NB4 (cell line): ENCODE measurements at regions not wholly inside any gene's neighbourhood (a gene's known extent, or its start where the extent isn't known, plus 50 kb on each side); places are given as distances from the start of the nearest gene placed in this dataset.

Experiments used
- DNase-seq: peaks from one replicate; pipeline ENCODE4 v3.0.0; 2010; ENCODE audit warnings: low read depth
- H3K4me3 ChIP-seq: one replicate; pipeline ENCODE4 v1.5.1; 2011; ENCODE audit warnings: mild to moderate bottlenecking, low read depth, low read length, moderate library complexity
- MYC ChIP-seq: IDR thresholded peaks from 2 replicates; pipeline ENCODE4 v1.6.1; 2011; ENCODE audit warnings: low read depth, low read length
- POLR2A ChIP-seq: IDR thresholded peaks from 2 replicates; pipeline ENCODE4 v1.6.1; 2011; ENCODE audit warnings: mild to moderate bottlenecking; ENCODE audit not compliant: insufficient read length; ENCODE audit errors: extremely low read depth
- TF ChIP-seq, protein P1 (sequence below): IDR thresholded peaks from one replicate; pipeline ENCODE4 v1.5.1; 2012; ENCODE audit warnings: low read depth, low read length
- TF ChIP-seq, protein P2 (sequence below): IDR thresholded peaks from 2 replicates; pipeline ENCODE4 v1.6.1; 2011; ENCODE audit warnings: low read depth, low read length

DNA sequence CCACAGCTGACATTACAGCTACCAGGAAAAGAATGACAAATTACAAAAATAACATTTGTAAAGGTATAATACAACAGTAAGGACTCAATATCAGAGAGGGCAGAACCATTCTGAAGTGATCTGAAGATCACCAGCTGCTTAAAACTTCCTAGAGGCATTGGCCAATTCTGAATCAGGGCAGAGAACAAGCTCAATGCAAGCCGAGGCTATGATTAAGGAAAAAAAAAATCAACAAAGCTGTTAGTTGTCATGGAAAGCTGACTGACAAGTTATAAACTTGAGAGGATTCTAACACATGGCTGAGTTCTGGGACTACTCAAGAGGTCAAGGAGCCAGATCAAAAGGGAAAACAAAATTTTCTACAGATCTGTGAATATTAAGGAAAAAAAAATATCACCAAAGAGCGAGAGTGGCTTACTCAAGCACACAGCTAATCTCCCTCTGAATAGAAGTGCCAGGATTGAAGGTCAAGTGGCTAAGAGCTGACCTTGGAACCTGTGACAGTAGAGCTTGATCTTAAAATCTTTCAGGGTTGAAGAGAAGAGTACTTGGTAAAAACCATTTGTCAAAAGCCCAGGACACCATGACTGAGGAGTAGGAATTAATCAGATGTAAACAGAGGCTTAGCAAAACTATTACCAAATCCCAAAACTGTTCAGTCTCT is 383.4 kb downstream of the USP25 start:
- no peak for DNase-seq
- TF ChIP-seq, protein P1, sequence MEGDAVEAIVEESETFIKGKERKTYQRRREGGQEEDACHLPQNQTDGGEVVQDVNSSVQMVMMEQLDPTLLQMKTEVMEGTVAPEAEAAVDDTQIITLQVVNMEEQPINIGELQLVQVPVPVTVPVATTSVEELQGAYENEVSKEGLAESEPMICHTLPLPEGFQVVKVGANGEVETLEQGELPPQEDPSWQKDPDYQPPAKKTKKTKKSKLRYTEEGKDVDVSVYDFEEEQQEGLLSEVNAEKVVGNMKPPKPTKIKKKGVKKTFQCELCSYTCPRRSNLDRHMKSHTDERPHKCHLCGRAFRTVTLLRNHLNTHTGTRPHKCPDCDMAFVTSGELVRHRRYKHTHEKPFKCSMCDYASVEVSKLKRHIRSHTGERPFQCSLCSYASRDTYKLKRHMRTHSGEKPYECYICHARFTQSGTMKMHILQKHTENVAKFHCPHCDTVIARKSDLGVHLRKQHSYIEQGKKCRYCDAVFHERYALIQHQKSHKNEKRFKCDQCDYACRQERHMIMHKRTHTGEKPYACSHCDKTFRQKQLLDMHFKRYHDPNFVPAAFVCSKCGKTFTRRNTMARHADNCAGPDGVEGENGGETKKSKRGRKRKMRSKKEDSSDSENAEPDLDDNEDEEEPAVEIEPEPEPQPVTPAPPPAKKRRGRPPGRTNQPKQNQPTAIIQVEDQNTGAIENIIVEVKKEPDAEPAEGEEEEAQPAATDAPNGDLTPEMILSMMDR, result no peak
- H3K4me3 ChIP-seq, result no peak overlapping the region

DNA sequence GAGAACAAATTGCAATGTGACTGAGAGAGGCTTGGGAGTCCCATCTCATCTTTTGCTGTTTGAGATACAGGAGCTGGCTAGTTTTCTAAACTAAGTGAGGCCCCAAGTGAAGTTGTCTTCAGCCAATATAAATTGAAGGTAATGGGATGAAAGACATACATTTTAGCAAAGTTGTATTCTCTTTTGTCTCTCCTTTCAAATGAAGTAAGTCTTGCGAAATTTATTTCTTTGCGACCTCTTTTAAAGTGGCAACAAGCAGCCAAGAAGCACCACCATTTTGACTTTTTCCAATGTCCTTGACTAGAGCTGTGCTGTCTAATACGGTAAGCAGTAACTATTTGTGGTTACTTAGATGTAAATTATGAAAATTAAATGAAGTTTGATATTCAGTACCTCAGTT is 385.7 kb downstream of the USP25 start:
- DNase-seq, result no peak
- no peak overlapping the region for H3K4me3 ChIP-seq
- TF ChIP-seq MYC (no peak), POLR2A (no peak)
- TF ChIP-seq, protein P2, sequence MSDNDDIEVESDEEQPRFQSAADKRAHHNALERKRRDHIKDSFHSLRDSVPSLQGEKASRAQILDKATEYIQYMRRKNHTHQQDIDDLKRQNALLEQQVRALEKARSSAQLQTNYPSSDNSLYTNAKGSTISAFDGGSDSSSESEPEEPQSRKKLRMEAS, result no peak
- TF ChIP-seq, protein P1, result no peak

DNA sequence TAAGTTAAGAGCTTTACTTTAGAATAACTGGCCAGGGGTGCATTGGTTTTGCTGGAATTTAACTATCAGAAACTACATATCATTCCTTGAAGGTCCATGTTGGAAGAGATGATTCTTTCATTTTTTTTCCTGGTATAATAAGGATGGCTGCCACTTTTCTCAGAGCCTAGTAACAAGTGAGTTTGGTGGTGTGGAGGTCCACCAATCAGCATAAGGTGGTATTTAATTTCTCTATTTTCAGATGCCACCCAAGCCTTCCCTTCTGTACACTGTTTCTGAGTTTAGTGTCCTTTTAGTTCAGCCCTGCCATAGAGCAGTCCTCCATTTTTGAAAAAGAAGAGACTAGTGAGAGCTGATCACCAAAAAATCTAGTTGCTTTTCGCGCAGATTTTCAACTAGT is 386.3 kb downstream of the USP25 start:
- no peak for DNase-seq
- TF ChIP-seq, protein P1, result no peak
- no peak for TF ChIP-seq POLR2A
- H3K4me3 ChIP-seq, result no peak overlapping the region

DNA sequence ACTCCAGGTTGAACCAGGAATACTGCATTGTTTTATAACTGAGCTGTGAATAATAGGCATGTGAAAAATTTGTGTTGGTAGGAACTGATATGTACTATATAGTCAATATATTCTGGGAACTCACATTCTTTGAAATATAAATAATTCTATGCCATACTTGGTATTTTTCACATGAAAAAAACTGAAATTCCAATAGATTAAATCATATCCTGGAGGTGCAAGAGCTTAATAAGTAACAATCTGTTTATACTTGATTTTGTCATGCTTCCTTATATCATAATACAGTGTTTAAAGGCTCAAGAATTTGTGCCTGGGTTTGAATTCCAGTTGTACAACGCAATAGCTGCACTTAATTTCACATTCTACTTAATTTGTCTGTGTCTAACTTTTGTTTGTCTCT is 387.0 kb downstream of the USP25 start:
- no peak for DNase-seq
- no peak overlapping the region for H3K4me3 ChIP-seq
- TF ChIP-seq, protein P1, result no peak
- TF ChIP-seq MYC, result no peak
- no peak for TF ChIP-seq POLR2A
- TF ChIP-seq, protein P2, result no peak

DNA sequence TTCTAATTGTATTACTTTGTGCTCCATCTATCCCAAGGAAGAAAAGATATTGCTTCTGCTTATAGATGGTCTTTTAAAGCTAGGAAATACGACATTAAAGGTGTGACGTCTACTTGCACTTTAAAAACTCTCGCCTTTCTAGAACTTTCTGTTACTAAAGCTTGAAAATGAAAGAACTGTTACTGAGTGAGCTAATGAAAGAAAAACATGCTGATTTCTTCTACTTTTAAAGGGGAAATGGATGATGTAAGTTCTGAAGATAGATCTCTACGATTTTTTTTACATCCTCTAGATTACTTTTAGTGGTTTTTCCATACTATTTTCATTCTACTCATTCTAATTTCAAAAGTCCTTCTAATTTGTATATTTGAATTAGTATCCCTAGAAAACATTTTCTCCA is 387.5 kb downstream of the USP25 start:
- DNase-seq, result no peak
- no peak overlapping the region for H3K4me3 ChIP-seq
- no peak for TF ChIP-seq POLR2A
- TF ChIP-seq MYC, result no peak
- TF ChIP-seq, protein P1, result no peak
- TF ChIP-seq, protein P2, result no peak

DNA sequence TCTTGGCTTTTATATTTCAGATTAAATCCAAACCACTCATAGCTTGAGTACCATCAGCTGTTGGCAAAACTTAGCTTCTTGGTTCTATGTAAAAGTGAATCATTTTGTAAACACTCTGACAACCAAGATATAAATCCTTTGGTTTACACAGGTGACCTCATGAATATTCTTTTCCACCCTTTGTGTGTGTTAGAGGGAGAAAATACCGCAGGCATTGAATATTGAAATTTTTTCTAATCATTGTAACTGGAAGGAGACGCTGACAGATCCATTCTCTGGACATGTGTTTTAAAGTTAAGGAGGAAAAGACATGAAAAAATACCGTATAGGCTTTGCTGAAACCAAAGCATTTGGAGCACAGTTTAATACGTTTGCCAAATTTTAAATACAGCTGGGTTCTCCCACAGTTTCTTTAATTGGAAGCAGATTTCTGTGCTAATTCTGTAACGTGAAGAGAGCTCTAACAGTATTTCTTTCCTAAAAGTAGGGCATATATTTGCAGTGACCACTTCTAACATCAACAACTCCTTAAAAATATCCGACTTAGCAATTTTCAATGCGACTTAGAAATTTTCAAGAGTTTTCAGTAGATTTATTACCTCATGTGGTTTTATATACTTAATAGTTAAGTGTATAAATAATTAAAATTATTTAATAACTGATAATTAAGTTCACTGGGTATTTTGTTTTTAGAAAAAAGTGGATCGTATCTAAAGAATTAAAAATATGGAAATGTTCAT is 388.2 kb downstream of the USP25 start:
- TF ChIP-seq POLR2A (no peak), MYC (no peak)
- TF ChIP-seq, protein P2, result no peak
- TF ChIP-seq, protein P1, result no peak
- no peak for DNase-seq
- H3K4me3 ChIP-seq, result no peak overlapping the region
